Mammary epithelial cell (primary cell): ENCODE measurements at regions not wholly inside any gene's neighbourhood (a gene's known extent, or its start where the extent isn't known, plus 50 kb on each side); places are given as distances from the start of the nearest gene placed in this dataset.

Experiments used
- CTCF ChIP-seq, 2 donors: IDR thresholded peaks in 1 of 2; conservative IDR thresholded peaks in 1 of 2; 2 replicates each; pipeline ENCODE4 v1.5.1; 2011 to 2012; ENCODE audit warnings: inconsistent platforms in 2 of 2, low read length in 2 of 2, mild to moderate bottlenecking in 2 of 2, control low read depth in 1 of 2, low read depth in 1 of 2; ENCODE audit not compliant: insufficient read depth in 1 of 2; ENCODE audit errors: extremely low read depth in 1 of 2
- EZH2 ChIP-seq: IDR thresholded peaks from 2 replicates; pipeline ENCODE4 v1.6.1; 2012; ENCODE audit warnings: low read length, inconsistent platforms, borderline replicate concordance

DNA sequence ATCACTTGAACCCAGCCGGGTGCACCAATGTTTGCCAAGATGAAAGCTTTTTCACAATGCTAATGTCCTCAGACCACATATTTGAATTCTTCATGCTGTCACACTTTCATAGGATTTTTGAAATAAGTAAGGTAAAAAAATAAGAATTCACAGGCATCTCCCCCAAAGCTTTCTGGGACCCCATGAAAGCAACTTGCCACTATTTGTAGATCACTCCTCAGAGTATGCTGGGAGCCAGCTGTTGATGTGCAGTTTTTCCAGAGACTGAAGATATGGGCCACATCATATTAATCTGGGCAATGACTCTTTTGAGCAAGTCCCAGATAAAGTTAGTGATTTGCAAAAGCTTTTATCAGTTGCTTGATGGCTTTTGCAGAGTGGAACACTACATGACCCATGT is 507.9 kb downstream of the RASEF start:
- TF ChIP-seq CTCF (conservative IDR thresholded peaks at IDR 0.05 in 1 of 2, IDR thresholded peaks at IDR 0.05 in 1 of 2; ENCODE audit: extremely low read depth in 1 of 2, insufficient read depth in 1 of 2, low read depth in 1 of 2, low read length in 2 of 2) = no peak
- TF ChIP-seq EZH2 = no peak
